SH-SY5Y (cell line): ENCODE measurements at regions not wholly inside any gene's neighbourhood (a gene's known extent, or its start where the extent isn't known, plus 50 kb on each side); places are given as distances from the start of the nearest gene placed in this dataset.

ENCODE experiments used
- GATA2 ChIP-seq: IDR thresholded peaks from 2 replicates; pipeline ENCODE4 v1.6.1; 2011; ENCODE audit warnings: mild to moderate bottlenecking, low read depth, low read length
- GATA3 ChIP-seq: IDR thresholded peaks from 2 replicates; pipeline ENCODE4 v1.6.1; 2011; ENCODE audit warnings: low read depth, mild to moderate bottlenecking, low read length, moderate library complexity

- TF ChIP-seq GATA3, result no peak
- TF ChIP-seq GATA2, result no peak
Observed at GRCh38 chr16:73692861-73693260, 603.8 kb upstream of the PSMD7 start.
